T-cell (primary cell): ENCODE measurements at regions not wholly inside any gene's neighbourhood (a gene's known extent, or its start where the extent isn't known, plus 50 kb on each side); places are given as distances from the start of the nearest gene placed in this dataset.

Experiments used
- ATAC-seq, 4 experiments: fragments of 200-7000 bp in 3 of 4; fragments of 150-1000 bp in 1 of 4; cut with Tn5 transposase; replicated peaks in 1 of 4; 1 replicate in 3 of 4; 2 replicates in 1 of 4; pipeline ENCODE4 v1.10.0; 2021; ENCODE audit warnings: moderate library complexity in 3 of 4, mild to moderate bottlenecking in 2 of 4, moderate number of reproducible peaks in 1 of 4
- CTCF ChIA-PET, 2 donors: fragments of 300-600 bp; sonication (Branson Sonifier 250); formaldehyde crosslinking; loops; one replicate each; lab custom pipeline; 2022; ENCODE audit warnings: antibody characterized with exemption in 2 of 2; lab: Charles Lee
- POLR2A ChIA-PET, 2 donors: fragments of 300-600 bp; sonication (Branson Sonifier 250); formaldehyde crosslinking; loops; one replicate each; lab custom pipeline; 2022; ENCODE audit warnings: antibody characterized with exemption in 2 of 2; lab: Charles Lee
- DNase-seq, 35 experiments: peaks; one replicate each; pipeline versions ENCODE4 v3.0.0 to v3.0.0-alpha.2; 2013 to 2023
- H3K27ac ChIP-seq: one replicate; pipeline ENCODE4 v1.5.1; 2013; ENCODE audit warnings: low read length
- H3K27me3 ChIP-seq, 2 experiments: replicated peaks in 1 of 2; 1 replicate in 1 of 2; 2 replicates in 1 of 2; pipeline versions ENCODE4 v1.6.1 to v1.7.0; 2013; ENCODE audit warnings: low read length in 1 of 2, mixed read lengths in 1 of 2; ENCODE audit not compliant: control insufficient read depth in 2 of 2, insufficient read depth in 2 of 2; ENCODE audit errors: extremely low read depth in 1 of 2
- H3K36me3 ChIP-seq, 2 donors: 1 replicate in 1 of 2; 2 replicates in 1 of 2; pipeline versions ENCODE4 v1.6.1 to v1.7.0; 2013; ENCODE audit warnings: low read length in 1 of 2; ENCODE audit not compliant: control insufficient read depth in 2 of 2, insufficient read depth in 1 of 2; ENCODE audit errors: extremely low read depth in 1 of 2
- H3K4me1 ChIP-seq, 2 experiments: 1 replicate in 1 of 2; 2 replicates in 1 of 2; pipeline versions ENCODE4 v1.6.1 to v1.7.0; 2013; ENCODE audit warnings: low read length in 2 of 2, mixed read lengths in 1 of 2; ENCODE audit not compliant: insufficient read depth in 2 of 2, control insufficient read depth in 1 of 2; ENCODE audit errors: extremely low read depth in 1 of 2
- H3K4me3 ChIP-seq, 2 donors: 1 replicate in 1 of 2; 2 replicates in 1 of 2; pipeline versions ENCODE4 v1.5.1 to v1.7.0; 2013; ENCODE audit warnings: mild to moderate bottlenecking in 2 of 2, low read length in 1 of 2, moderate library complexity in 1 of 2; ENCODE audit not compliant: control insufficient read depth in 1 of 2; ENCODE audit errors: extremely low read depth in 1 of 2
- H3K9me3 ChIP-seq: 2 replicates; pipeline ENCODE4 v1.7.0; 2013
- H3K27ac Mint-ChIP-seq, 2 donors: one replicate each; pipeline ENCODE4 v1.8.0; 2020 to 2021; ENCODE audit warnings: mild to moderate bottlenecking in 2 of 2, mixed read lengths in 2 of 2
- H3K27me3 Mint-ChIP-seq, 2 donors: one replicate each; pipeline ENCODE4 v1.8.0; 2021 to 2022; ENCODE audit warnings: mixed read lengths in 2 of 2
- H3K36me3 Mint-ChIP-seq: one replicate; pipeline ENCODE4 v1.8.0; 2021; ENCODE audit warnings: mixed read lengths
- H3K4me1 Mint-ChIP-seq, 3 donors: one replicate each; pipeline ENCODE4 v1.8.0; 2020 to 2022; ENCODE audit warnings: mixed read lengths in 3 of 3, mild to moderate bottlenecking in 1 of 3
- H3K4me3 Mint-ChIP-seq, 3 donors: one replicate each; pipeline ENCODE4 v1.8.0; 2020 to 2022; ENCODE audit warnings: mild to moderate bottlenecking in 3 of 3, mixed read lengths in 3 of 3, moderate library complexity in 3 of 3
- H3K9me3 Mint-ChIP-seq, 3 donors: one replicate each; pipeline ENCODE4 v1.8.0; 2020 to 2022; ENCODE audit warnings: mixed read lengths in 3 of 3
- WGBS: methylation state at CpG from one replicate; pipeline ENCODE4 v1.1.5; 2013; ENCODE audit warnings: missing lambda C conversion rate; ENCODE audit not compliant: insufficient coverage; 5-methylcytosine and 5-hydroxymethylcytosine counted together

- no peaks in the 10 kb centered on the region for H3K36me3 Mint-ChIP-seq
- no peaks in the 10 kb centered on the region for H3K9me3 ChIP-seq
- no CpG with 5 or more reads among the region's 2 CpGs for WGBS
- no peaks in the 10 kb centered on the region for H3K4me1 Mint-ChIP-seq
- H3K4me3 ChIP-seq, result no peak overlapping the region
- H3K27ac Mint-ChIP-seq, result no peak overlapping the region
- ATAC-seq (no peak), DNase-seq (no peak)
- H3K36me3 ChIP-seq, result no peaks in the 10 kb centered on the region
- no peak overlapping the region for H3K4me3 Mint-ChIP-seq
- ChIA-PET CTCF (no interaction called here), POLR2A (no interaction called here)
- H3K27me3 ChIP-seq, result no peaks in the 10 kb centered on the region
- H3K27me3 Mint-ChIP-seq, result peaks cover 2 to 3% of the 10 kb centered on the region in 2 donors
- peaks cover 0 to 4% (median 0%) of the 10 kb centered on the region in 3 donors for H3K9me3 Mint-ChIP-seq
- H3K4me1 ChIP-seq, result no peaks in the 10 kb centered on the region
- H3K27ac ChIP-seq, result no peak overlapping the region
These were observed 638.4 kb downstream of the MAFB start for GRCh38 chr20:40050596-40050995.

GRCh38 chr20:40049854-40050253 is 639.2 kb downstream of the MAFB start:
- H3K4me1 Mint-ChIP-seq, result no peaks in the 10 kb centered on the region
- H3K27me3 Mint-ChIP-seq, result peaks cover 2 to 3% of the 10 kb centered on the region in 2 donors
- ChIA-PET POLR2A (no interaction called here), CTCF (no interaction called here)
- Histone ChIP-seq H3K9me3 (no peaks in the 10 kb centered on the region), H3K4me3 (no peak overlapping the region), H3K36me3 (no peaks in the 10 kb centered on the region), H3K27ac (no peak overlapping the region), H3K27me3 (no peaks in the 10 kb centered on the region), H3K4me1 (no peaks in the 10 kb centered on the region)
- peaks cover 0 to 4% (median 0%) of the 10 kb centered on the region in 3 donors for H3K9me3 Mint-ChIP-seq
- no peak overlapping the region for H3K27ac Mint-ChIP-seq
- no peaks in the 10 kb centered on the region for H3K36me3 Mint-ChIP-seq
- H3K4me3 Mint-ChIP-seq, result no peak overlapping the region
- no peak for ATAC-seq
- DNase-seq, result no peak

GRCh38 chr20:40046703-40047102 is 642.3 kb downstream of the MAFB start:
- ATAC-seq, result no peak
- H3K36me3 ChIP-seq, result no peaks in the 10 kb centered on the region
- POLR2A ChIA-PET, result no interaction called here
- Mint-ChIP-seq H3K27ac (no peak overlapping the region), H3K27me3 (no peaks in the 10 kb centered on the region), H3K4me1 (no peaks in the 10 kb centered on the region), H3K36me3 (no peaks in the 10 kb centered on the region), H3K4me3 (no peak overlapping the region), H3K9me3 (no peaks in the 10 kb centered on the region)
- CTCF ChIA-PET, result no interaction called here
- no peak for DNase-seq
- WGBS, result 50% methylated on average over 1 of the region's 2 CpGs
- H3K27me3 ChIP-seq, result no peaks in the 10 kb centered on the region
- H3K9me3 ChIP-seq, result no peaks in the 10 kb centered on the region
- no peaks in the 10 kb centered on the region for H3K4me1 ChIP-seq
- H3K27ac ChIP-seq, result no peak overlapping the region
- H3K4me3 ChIP-seq, result no peak overlapping the region

GRCh38 chr20:40037511-40037910 is 651.5 kb downstream of the MAFB start:
- Mint-ChIP-seq H3K36me3 (no peaks in the 10 kb centered on the region), H3K4me3 (no peak overlapping the region), H3K9me3 (no peaks in the 10 kb centered on the region), H3K27me3 (peaks cover 0 to 4% of the 10 kb centered on the region in 2 donors), H3K27ac (no peak overlapping the region), H3K4me1 (no peaks in the 10 kb centered on the region)
- DNase-seq (no peak), ATAC-seq (no peak)
- Histone ChIP-seq H3K4me3 (no peak overlapping the region), H3K27ac (no peak overlapping the region), H3K36me3 (no peaks in the 10 kb centered on the region), H3K9me3 (no peaks in the 10 kb centered on the region), H3K4me1 (no peaks in the 10 kb centered on the region), H3K27me3 (no peaks in the 10 kb centered on the region)
- no CpG with 5 or more reads among the region's 1 CpG for WGBS
- CTCF ChIA-PET, result no interaction called here
- POLR2A ChIA-PET, result no interaction called here

- H3K4me3 Mint-ChIP-seq, result no peak overlapping the region
- H3K9me3 Mint-ChIP-seq, result peaks cover 0 to 18% (median 0%) of the 10 kb centered on the region in 3 donors
- no peaks in the 10 kb centered on the region for H3K27me3 ChIP-seq
- ChIA-PET CTCF (no interaction called here), POLR2A (no interaction called here)
- H3K36me3 ChIP-seq, result no peaks in the 10 kb centered on the region
- H3K4me1 Mint-ChIP-seq, result no peaks in the 10 kb centered on the region
- no peaks in the 10 kb centered on the region for H3K4me1 ChIP-seq
- 86% methylated on average over 2 of the region's 2 CpGs for WGBS
- H3K27me3 Mint-ChIP-seq, result peaks cover 4% of the 10 kb centered on the region in 2 donors
- ATAC-seq, result no peak
- no peak overlapping the region for H3K27ac ChIP-seq
- no peak overlapping the region for H3K27ac Mint-ChIP-seq
- DNase-seq, result no peak
- H3K9me3 ChIP-seq, result no peaks in the 10 kb centered on the region
- no peak overlapping the region for H3K4me3 ChIP-seq
- H3K36me3 Mint-ChIP-seq, result no peaks in the 10 kb centered on the region
These were observed 659.4 kb downstream of the MAFB start for GRCh38 chr20:40029589-40029988.

GRCh38 chr20:40019510-40019909 is 669.5 kb downstream of the MAFB start:
- ATAC-seq (no peak), DNase-seq (no peak)
- Histone ChIP-seq H3K27ac (no peak overlapping the region), H3K9me3 (no peaks in the 10 kb centered on the region), H3K27me3 (no peaks in the 10 kb centered on the region), H3K36me3 (no peaks in the 10 kb centered on the region), H3K4me3 (no peak overlapping the region), H3K4me1 (no peaks in the 10 kb centered on the region)
- CTCF ChIA-PET, result no interaction called here
- Mint-ChIP-seq H3K4me3 (no peak overlapping the region), H3K27me3 (peaks cover 0 to 4% of the 10 kb centered on the region in 2 donors), H3K36me3 (no peaks in the 10 kb centered on the region), H3K27ac (no peak overlapping the region), H3K9me3 (peaks cover 0 to 8% (median 5%) of the 10 kb centered on the region in 3 donors), H3K4me1 (no peaks in the 10 kb centered on the region)
- POLR2A ChIA-PET, result no interaction called here
- WGBS, result 33% methylated on average over 2 of the region's 5 CpGs

GRCh38 chr20:40017765-40018164 is 671.3 kb downstream of the MAFB start:
- ChIA-PET CTCF (no interaction called here), POLR2A (no interaction called here)
- H3K4me1 Mint-ChIP-seq, result no peaks in the 10 kb centered on the region
- no peak overlapping the region for H3K27ac ChIP-seq
- H3K27me3 ChIP-seq, result no peaks in the 10 kb centered on the region
- no peaks in the 10 kb centered on the region for H3K36me3 Mint-ChIP-seq
- H3K9me3 ChIP-seq, result no peaks in the 10 kb centered on the region
- peaks cover 0 to 8% (median 2%) of the 10 kb centered on the region in 3 donors for H3K9me3 Mint-ChIP-seq
- H3K4me3 Mint-ChIP-seq, result no peak overlapping the region
- no CpG with 5 or more reads among the region's 1 CpG for WGBS
- peaks cover 0 to 4% of the 10 kb centered on the region in 2 donors for H3K27me3 Mint-ChIP-seq
- no peak for DNase-seq
- H3K36me3 ChIP-seq, result no peaks in the 10 kb centered on the region
- no peak overlapping the region for H3K27ac Mint-ChIP-seq
- no peak overlapping the region for H3K4me3 ChIP-seq
- ATAC-seq, result no peak
- no peaks in the 10 kb centered on the region for H3K4me1 ChIP-seq
